HL-60 (cell line): ENCODE measurements at regions not wholly inside any gene's neighbourhood (a gene's known extent, or its start where the extent isn't known, plus 50 kb on each side); places are given as distances from the start of the nearest gene placed in this dataset.

Experiments used
- CTCF ChIP-seq: IDR thresholded peaks from one replicate; pipeline ENCODE4 v1.5.1; 2011; ENCODE audit warnings: low read length, control low read depth, inconsistent platforms; ENCODE audit not compliant: insufficient read depth
- GABPA ChIP-seq: IDR thresholded peaks from 2 replicates; pipeline ENCODE4 v1.6.1; 2012; ENCODE audit warnings: low read depth
- POLR2AphosphoS5 ChIP-seq: IDR thresholded peaks from 2 replicates; pipeline ENCODE4 v1.6.1; 2012; ENCODE audit warnings: low read depth
- SPI1 ChIP-seq: IDR thresholded peaks from 2 replicates; pipeline ENCODE4 v1.6.1; 2012; ENCODE audit warnings: low read depth, mild to moderate bottlenecking, borderline replicate concordance

GRCh38 chr3:66557170-66557569 lies 56.3 kb upstream of the LRIG1 start:
- no peak for TF ChIP-seq CTCF
- no peak for TF ChIP-seq POLR2AphosphoS5
- TF ChIP-seq SPI1: no peak
- TF ChIP-seq GABPA: no peak
